ENCODE measurements at regions not wholly inside any gene's neighbourhood (a gene's known extent, or its start where the extent isn't known, plus 50 kb on each side); places are given as distances from the start of the nearest gene placed in this dataset.
"Not testable (repeated sequence)": the region's sequence is repeated elsewhere in the genome, so short reads cannot be mapped to it uniquely, and the experiment has no call there.

- CTCF ChIA-PET: interaction anchor here (0.7 kb wide), 1 partner anchor 14 kb away, joined by 3 read pairs; no protein-coding TSS in a partner anchor
- no peak for TF ChIP-seq CTBP1 (IDR thresholded peaks at IDR 0.05; ENCODE audit: borderline replicate concordance)
- no peak for TF ChIP-seq ZNF384 (IDR thresholded peaks at IDR 0.05)
- TF ChIP-seq TARDBP (IDR thresholded peaks at IDR 0.05): no peak
- TF ChIP-seq SP1 (IDR thresholded peaks at IDR 0.05): no peak
- TF ChIP-seq SUZ12 (IDR thresholded peaks at IDR 0.05): no peak
- no peak for TF ChIP-seq FOXK2 (IDR thresholded peaks at IDR 0.05)
- TF ChIP-seq ARNT (IDR thresholded peaks at IDR 0.05): no peak
- no peak for TF ChIP-seq L3MBTL2 (conservative IDR thresholded peaks at IDR 0.05)
- TF ChIP-seq FOXM1 (IDR thresholded peaks at IDR 0.05; ENCODE audit: borderline replicate concordance): no peak
- no peak for TF ChIP-seq NFRKB (IDR thresholded peaks at IDR 0.05)
- no peak for TF ChIP-seq LEF1 (IDR thresholded peaks at IDR 0.05; ENCODE audit: borderline replicate concordance)
- no peak for TF ChIP-seq BHLHE40 (IDR thresholded peaks at IDR 0.05; ENCODE audit: borderline replicate concordance)
- TF ChIP-seq, protein P1, sequence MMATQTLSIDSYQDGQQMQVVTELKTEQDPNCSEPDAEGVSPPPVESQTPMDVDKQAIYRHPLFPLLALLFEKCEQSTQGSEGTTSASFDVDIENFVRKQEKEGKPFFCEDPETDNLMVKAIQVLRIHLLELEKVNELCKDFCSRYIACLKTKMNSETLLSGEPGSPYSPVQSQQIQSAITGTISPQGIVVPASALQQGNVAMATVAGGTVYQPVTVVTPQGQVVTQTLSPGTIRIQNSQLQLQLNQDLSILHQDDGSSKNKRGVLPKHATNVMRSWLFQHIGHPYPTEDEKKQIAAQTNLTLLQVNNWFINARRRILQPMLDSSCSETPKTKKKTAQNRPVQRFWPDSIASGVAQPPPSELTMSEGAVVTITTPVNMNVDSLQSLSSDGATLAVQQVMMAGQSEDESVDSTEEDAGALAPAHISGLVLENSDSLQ (IDR thresholded peaks at IDR 0.05): no peak
- POLR2A ChIA-PET: no interaction called here
- no peak for DNase-seq (ENCODE audit: extremely low spot score)
Observed at GRCh38 chr1:184820956-184821355, 66.3 kb upstream of the EDEM3 start.

DNA sequence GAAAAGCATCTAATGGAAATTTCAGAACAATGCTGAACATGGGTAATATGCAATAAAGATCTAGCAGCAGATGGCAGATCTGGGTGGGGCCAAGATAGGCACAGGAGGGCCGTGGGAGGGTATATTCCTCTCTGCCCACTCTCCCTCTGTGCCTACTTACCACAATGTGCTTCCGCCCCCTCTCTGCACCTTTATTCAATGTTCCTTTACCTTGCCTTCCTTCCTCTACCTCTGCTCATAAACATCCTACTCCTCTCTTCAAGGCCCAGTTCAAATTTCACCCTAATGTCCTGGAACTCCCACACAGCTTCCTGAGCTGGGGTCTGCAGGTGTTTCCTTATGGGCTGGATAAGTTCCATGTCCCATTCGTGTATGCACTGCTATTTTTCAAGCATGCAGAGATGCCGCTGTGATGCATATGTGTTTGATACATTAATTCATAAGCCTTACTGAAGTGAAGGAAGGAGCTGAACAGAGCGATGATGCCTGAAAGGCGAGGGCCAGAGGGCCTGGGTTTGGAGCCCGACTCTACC is 65.6 kb upstream of the EDEM3 start:
- no peak for TF ChIP-seq HDGF (IDR thresholded peaks at IDR 0.05; ENCODE audit: borderline replicate concordance)
- TF ChIP-seq BHLHE40 (IDR thresholded peaks at IDR 0.05; ENCODE audit: borderline replicate concordance): no peak
- no peak for TF ChIP-seq FOXA1 (IDR thresholded peaks at IDR 0.05)
- TF ChIP-seq ARNT (IDR thresholded peaks at IDR 0.05): no peak
- no peak for TF ChIP-seq LEF1 (IDR thresholded peaks at IDR 0.05; ENCODE audit: borderline replicate concordance)
- TF ChIP-seq CTBP1 (IDR thresholded peaks at IDR 0.05; ENCODE audit: borderline replicate concordance): no peak
- no peak for TF ChIP-seq TARDBP (IDR thresholded peaks at IDR 0.05)
- no peak for TF ChIP-seq L3MBTL2 (conservative IDR thresholded peaks at IDR 0.05)
- no peak for TF ChIP-seq ELF4 (IDR thresholded peaks at IDR 0.05)
- TF ChIP-seq FOXK2 (IDR thresholded peaks at IDR 0.05): no peak
- TF ChIP-seq SUZ12 (IDR thresholded peaks at IDR 0.05): no peak
- TF ChIP-seq ZNF384 (IDR thresholded peaks at IDR 0.05): no peak
- no peak for TF ChIP-seq SP1 (IDR thresholded peaks at IDR 0.05)
- TF ChIP-seq, protein P1 (IDR thresholded peaks at IDR 0.05): no peak
- no peak for DNase-seq (ENCODE audit: extremely low spot score)
- POLR2A ChIA-PET: no interaction called here
- CTCF ChIA-PET: no interaction called here

- ChIA-PET POLR2A (no interaction called here), CTCF (interaction anchor here (0.5 kb wide), 1 partner anchor 133 kb away, joined by 3 read pairs; no protein-coding TSS in a partner anchor)
- DNase-seq (ENCODE audit: extremely low spot score): no peak
- no peak for TF ChIP-seq FOXM1 (IDR thresholded peaks at IDR 0.05; ENCODE audit: borderline replicate concordance)
- no peak for TF ChIP-seq FOXA1 (IDR thresholded peaks at IDR 0.05)
- no peak for TF ChIP-seq CTBP1 (IDR thresholded peaks at IDR 0.05; ENCODE audit: borderline replicate concordance)
Observed at GRCh38 chr1:184818646-184819045, 64.0 kb upstream of the EDEM3 start.

GRCh38 chr1:184817003-184817402 is 62.3 kb upstream of the EDEM3 start:
- DNase-seq (ENCODE audit: extremely low spot score); POLR2A ChIA-PET; CTCF ChIA-PET: not testable (repeated sequence)

- TF ChIP-seq CTBP1 (IDR thresholded peaks at IDR 0.05; ENCODE audit: borderline replicate concordance) (no peak), ARNT (IDR thresholded peaks at IDR 0.05) (no peak), ELF4 (IDR thresholded peaks at IDR 0.05) (no peak), ZNF384 (IDR thresholded peaks at IDR 0.05) (no peak), HDGF (IDR thresholded peaks at IDR 0.05; ENCODE audit: borderline replicate concordance) (no peak), L3MBTL2 (conservative IDR thresholded peaks at IDR 0.05) (no peak), BHLHE40 (IDR thresholded peaks at IDR 0.05; ENCODE audit: borderline replicate concordance) (no peak), FOXK2 (IDR thresholded peaks at IDR 0.05) (no peak), FOXM1 (IDR thresholded peaks at IDR 0.05; ENCODE audit: borderline replicate concordance) (no peak), FOXA1 (IDR thresholded peaks at IDR 0.05) (no peak), SP1 (IDR thresholded peaks at IDR 0.05) (no peak), SUZ12 (IDR thresholded peaks at IDR 0.05) (no peak), NFRKB (IDR thresholded peaks at IDR 0.05) (no peak), TARDBP (IDR thresholded peaks at IDR 0.05) (no peak), LEF1 (IDR thresholded peaks at IDR 0.05; ENCODE audit: borderline replicate concordance) (no peak)
- TF ChIP-seq, protein P1 (IDR thresholded peaks at IDR 0.05): no peak
- POLR2A ChIA-PET: no interaction called here
Observed at GRCh38 chr1:184813528-184814089, 59.0 kb upstream of the EDEM3 start.

DNA sequence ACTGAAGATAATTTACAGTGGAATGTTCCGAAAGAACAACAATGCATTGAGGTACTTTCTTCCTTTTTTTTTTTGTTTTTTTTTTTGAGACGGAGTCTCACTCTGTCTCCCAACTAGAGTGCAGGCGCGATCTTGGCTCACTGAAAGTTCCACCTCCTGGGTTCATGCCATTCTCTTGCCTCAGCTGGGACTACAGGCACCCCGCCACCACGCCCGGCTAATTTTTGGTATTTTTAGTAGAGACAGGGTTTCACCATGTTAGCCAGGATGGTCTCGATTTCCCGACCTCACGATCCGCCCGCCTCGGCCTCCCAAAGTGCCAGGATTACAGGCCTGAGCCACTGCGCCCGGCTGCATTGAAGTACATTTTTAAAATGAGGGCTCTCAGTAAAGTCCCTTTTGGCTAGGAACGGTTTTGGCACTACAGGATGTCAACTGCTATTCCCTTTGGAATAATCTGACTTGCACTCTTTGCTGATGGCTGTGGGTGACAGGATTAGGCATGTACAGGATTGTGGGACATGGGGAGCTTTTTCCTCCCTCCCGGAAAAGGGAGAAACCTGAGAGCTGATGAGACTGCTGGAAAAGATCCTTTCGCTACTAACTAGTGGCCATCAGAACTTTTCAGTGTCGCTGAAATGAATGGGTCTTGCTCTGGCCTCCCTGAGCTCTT is 56.9 kb upstream of the EDEM3 start:
- DNase-seq (ENCODE audit: extremely low spot score): no peak
- POLR2A ChIA-PET: no interaction called here
- TF ChIP-seq FOXK2 (IDR thresholded peaks at IDR 0.05): no peak
- TF ChIP-seq TARDBP (IDR thresholded peaks at IDR 0.05): no peak
- no peak for TF ChIP-seq FOXA1 (IDR thresholded peaks at IDR 0.05)
- TF ChIP-seq L3MBTL2 (conservative IDR thresholded peaks at IDR 0.05): no peak
- TF ChIP-seq SUZ12 (IDR thresholded peaks at IDR 0.05): no peak
- TF ChIP-seq ZNF384 (IDR thresholded peaks at IDR 0.05): no peak
- TF ChIP-seq HDGF (IDR thresholded peaks at IDR 0.05; ENCODE audit: borderline replicate concordance): no peak
- CTCF ChIA-PET: no interaction called here

More at GRCh38 chr1:184813528-184814089, 59.0 kb upstream of the EDEM3 start:
- no peak for DNase-seq (ENCODE audit: extremely low spot score)
- CTCF ChIA-PET: no interaction called here

All from HEK293T (cell line).